ENCODE measurements at regions not wholly inside any gene's neighbourhood (a gene's known extent, or its start where the extent isn't known, plus 50 kb on each side); places are given as distances from the start of the nearest gene placed in this dataset.

- TF ChIP-seq POLR2AphosphoS5 (IDR thresholded peaks at IDR 0.05) = no peak
- TF ChIP-seq, protein P1, sequence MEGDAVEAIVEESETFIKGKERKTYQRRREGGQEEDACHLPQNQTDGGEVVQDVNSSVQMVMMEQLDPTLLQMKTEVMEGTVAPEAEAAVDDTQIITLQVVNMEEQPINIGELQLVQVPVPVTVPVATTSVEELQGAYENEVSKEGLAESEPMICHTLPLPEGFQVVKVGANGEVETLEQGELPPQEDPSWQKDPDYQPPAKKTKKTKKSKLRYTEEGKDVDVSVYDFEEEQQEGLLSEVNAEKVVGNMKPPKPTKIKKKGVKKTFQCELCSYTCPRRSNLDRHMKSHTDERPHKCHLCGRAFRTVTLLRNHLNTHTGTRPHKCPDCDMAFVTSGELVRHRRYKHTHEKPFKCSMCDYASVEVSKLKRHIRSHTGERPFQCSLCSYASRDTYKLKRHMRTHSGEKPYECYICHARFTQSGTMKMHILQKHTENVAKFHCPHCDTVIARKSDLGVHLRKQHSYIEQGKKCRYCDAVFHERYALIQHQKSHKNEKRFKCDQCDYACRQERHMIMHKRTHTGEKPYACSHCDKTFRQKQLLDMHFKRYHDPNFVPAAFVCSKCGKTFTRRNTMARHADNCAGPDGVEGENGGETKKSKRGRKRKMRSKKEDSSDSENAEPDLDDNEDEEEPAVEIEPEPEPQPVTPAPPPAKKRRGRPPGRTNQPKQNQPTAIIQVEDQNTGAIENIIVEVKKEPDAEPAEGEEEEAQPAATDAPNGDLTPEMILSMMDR (IDR thresholded peaks at IDR 0.05) = no peak
- TF ChIP-seq POLR2A (IDR thresholded peaks at IDR 0.05) = no peak
Measured at GRCh38 chr18:65133610-65134009, 617.2 kb upstream of the CDH7 start.
